ENCODE measurements at regions not wholly inside any gene's neighbourhood (a gene's known extent, or its start where the extent isn't known, plus 50 kb on each side); places are given as distances from the start of the nearest gene placed in this dataset.

DNA sequence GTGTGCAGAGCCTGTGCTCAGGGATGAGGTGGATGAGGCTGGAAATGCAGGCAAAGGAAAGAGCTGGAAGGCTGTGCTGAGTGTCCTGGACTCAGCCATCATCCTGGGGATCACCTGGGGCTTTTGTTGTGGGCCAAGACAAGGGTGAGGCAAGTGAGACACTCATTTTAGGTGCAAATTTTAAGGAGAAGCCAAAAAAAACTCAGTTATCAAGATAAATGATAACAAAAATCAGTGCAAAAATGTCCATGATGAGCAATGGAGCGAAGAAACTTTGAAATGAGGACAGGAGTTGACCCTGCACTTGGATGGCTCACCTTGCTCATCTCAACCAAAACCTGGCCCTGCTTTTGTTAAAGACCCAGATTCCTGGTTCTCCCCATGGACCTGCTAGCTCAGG is 141.9 kb downstream of the MYCN start:
- TF ChIP-seq CTCF (IDR thresholded peaks at IDR 0.05; ENCODE audit: insufficient read depth, low read depth, low read length) = no peak
- no peak overlapping the region for H3K4me3 ChIP-seq (ENCODE audit: low read depth, low read length)
- no peak for DNase-seq (ENCODE audit: low read depth)

DNA sequence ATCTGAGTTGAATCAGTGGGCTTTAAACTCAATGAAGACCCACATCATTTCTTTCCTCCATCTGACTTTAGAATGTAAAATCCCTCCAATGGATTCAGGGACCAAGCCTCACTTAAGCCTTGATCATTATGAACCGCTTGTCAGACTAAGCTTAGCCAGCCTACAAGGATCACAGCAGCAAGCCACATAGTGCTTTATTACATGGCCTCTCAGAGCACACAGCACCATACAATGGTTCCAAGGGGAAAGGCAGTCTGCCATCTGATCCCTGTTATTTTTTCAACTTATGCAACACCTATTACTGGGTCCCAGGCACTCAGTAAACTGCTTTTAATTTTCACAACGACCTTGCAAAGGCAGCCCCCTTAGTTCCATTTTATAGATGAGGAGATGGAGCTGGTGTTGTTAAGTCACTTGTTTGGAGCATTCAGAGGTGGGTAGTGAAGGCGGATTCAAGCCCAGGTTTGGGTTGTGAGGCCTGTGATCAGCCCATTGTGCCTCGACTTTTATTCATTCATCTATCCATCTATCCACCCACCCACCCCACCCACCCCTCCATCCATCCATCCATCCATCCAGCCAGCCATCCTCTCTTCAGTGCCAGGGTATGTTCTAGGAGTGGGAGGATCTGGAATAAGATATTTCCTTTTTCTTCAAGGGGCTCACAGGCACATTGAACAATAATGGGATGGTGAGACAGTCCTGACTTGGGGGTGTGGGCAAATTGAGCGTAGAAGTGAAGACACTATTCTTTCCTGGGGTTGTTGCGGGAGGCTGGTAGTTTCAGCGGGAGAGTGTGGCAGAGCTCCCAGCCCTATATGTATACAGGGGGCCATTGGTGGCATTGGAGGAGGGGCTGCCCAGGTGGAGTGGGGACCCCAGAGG is 141.2 kb downstream of the MYCN start:
- H3K4me3 ChIP-seq (ENCODE audit: low read depth, low read length) = no peak overlapping the region
- no peak for DNase-seq (ENCODE audit: low read depth)
- no peak for TF ChIP-seq CTCF (IDR thresholded peaks at IDR 0.05; ENCODE audit: insufficient read depth, low read depth, low read length)

- no peak overlapping the region for H3K4me3 ChIP-seq (ENCODE audit: low read depth, low read length)
- TF ChIP-seq CTCF (IDR thresholded peaks at IDR 0.05; ENCODE audit: insufficient read depth, low read depth, low read length) = no peak
- no peak for DNase-seq (ENCODE audit: low read depth)
Observed at GRCh38 chr2:16080516-16080915, 140.2 kb downstream of the MYCN start.

DNA sequence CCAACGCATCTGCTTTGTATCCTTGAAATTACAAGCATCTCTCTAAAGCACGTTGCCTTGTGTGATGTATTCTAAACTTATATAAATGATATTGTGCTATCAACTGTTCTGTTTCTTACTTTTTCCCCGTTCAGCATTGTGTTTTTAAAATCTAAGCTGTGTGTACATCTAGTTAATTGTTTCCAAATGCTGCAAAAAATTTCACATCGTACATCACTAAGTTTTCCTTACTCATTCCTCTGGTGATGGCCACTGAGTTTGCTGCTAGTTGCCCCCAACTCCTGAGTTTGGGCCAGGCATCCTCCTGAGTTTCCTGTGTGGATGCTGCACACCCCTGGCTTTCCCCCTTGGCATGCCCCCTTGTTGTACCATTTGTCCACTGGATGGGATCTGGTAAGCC is 139.7 kb downstream of the MYCN start:
- no peak for TF ChIP-seq CTCF (IDR thresholded peaks at IDR 0.05; ENCODE audit: insufficient read depth, low read depth, low read length)
- H3K4me3 ChIP-seq (ENCODE audit: low read depth, low read length) = no peak overlapping the region
- no peak for DNase-seq (ENCODE audit: low read depth)

GRCh38 chr2:16079637-16080036 is 139.3 kb downstream of the MYCN start:
- no peak overlapping the region for H3K4me3 ChIP-seq (ENCODE audit: low read depth, low read length)
- DNase-seq (ENCODE audit: low read depth) = no peak
- TF ChIP-seq CTCF (IDR thresholded peaks at IDR 0.05; ENCODE audit: insufficient read depth, low read depth, low read length) = no peak

GRCh38 chr2:16077601-16078000 is 137.3 kb downstream of the MYCN start:
- no peak overlapping the region for H3K4me3 ChIP-seq (ENCODE audit: low read depth, low read length)
- no peak for TF ChIP-seq CTCF (IDR thresholded peaks at IDR 0.05; ENCODE audit: insufficient read depth, low read depth, low read length)
- DNase-seq (ENCODE audit: low read depth) = no peak

- no peak for TF ChIP-seq CTCF (IDR thresholded peaks at IDR 0.05; ENCODE audit: insufficient read depth, low read depth, low read length)
- H3K4me3 ChIP-seq (ENCODE audit: low read depth, low read length) = no peak overlapping the region
- DNase-seq (ENCODE audit: low read depth) = no peak
Observed at GRCh38 chr2:16076911-16077310, 136.6 kb downstream of the MYCN start.
